ENCODE measurements at regions not wholly inside any gene's neighbourhood (a gene's known extent, or its start where the extent isn't known, plus 50 kb on each side); places are given as distances from the start of the nearest gene placed in this dataset.

DNA sequence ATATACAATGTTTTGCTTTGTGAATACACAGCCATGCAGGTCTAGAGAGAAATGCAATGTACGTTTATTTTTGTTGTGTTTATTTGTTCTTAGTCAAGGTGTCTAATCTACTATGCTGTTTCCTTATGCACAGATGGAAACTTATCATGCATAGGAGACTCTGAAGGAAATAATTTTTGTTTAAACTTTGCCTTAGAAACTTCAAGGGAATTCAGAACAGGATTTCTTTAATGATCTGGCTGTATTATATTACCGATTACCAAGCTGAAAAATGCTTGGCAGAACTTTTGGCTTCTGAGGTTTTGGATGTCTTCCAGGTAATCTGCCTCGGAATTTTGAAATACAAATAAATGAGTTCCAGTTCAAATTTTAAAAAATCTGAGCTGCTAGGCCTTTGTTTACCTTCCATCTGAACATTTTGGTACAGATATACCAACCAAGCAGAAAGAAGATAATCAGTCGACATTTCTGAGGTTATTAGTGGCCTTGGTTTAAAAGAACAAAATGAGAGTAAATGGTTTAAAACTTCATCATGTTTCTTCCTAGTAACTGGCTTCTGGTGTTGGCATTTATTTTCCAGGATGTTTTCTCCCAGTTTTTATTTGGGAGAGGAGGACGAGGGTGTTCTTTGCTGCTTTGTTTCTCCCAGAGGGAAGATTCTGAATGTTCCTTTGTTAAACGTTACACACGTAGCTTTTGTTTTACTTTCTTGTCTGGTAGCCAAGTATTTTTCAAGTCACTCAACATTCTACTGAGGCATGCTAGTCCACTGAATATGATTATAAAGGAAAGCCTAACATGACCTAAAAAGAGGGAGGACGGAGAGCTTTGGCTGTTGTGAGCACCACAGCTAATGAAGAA lies 421.8 kb upstream of the TBL1XR1 start:
- no peak overlapping the region for H3K23ac ChIP-seq (ENCODE audit: insufficient read length)
- no peak overlapping the region for H2BK120ac ChIP-seq (replicated peaks; ENCODE audit: low read depth, low read length)
- H2BK15ac ChIP-seq (ENCODE audit: low read length): no peak overlapping the region
- no peak overlapping the region for H3K4me3 ChIP-seq (ENCODE audit: extremely low read depth in 1 of 4, insufficient read depth in 2 of 4, low read depth in 3 of 4, low read length in 4 of 4)
- H3K4me2 ChIP-seq (ENCODE audit: insufficient read depth in 1 of 2, low read depth in 2 of 2, low read length in 2 of 2): no peak overlapping the region
- H4K8ac ChIP-seq (ENCODE audit: extremely low read depth, insufficient read depth, low read length): no peak overlapping the region
- 80% methylated on average over 8 of the region's 8 CpGs; no CpG with 5 or more reads in 1 of the 2 experiments for WGBS, 2 experiments (ENCODE audit: extremely low coverage in 1 of 2, insufficient coverage in 1 of 2, insufficient read length in 1 of 2, insufficient replicate concordance in 2 of 2, low coverage in 1 of 2, low lambda C conversion rate in 2 of 2, missing lambda C conversion rate in 1 of 2)
- no peak overlapping the region for H3K18ac ChIP-seq (ENCODE audit: extremely low read depth, low read length)
- H4K91ac ChIP-seq (replicated peaks; ENCODE audit: insufficient read length, low read length): no peak overlapping the region
- no peaks in the 10 kb centered on the region for H4K20me1 ChIP-seq (replicated peaks in 1 of 2; ENCODE audit: control insufficient read depth in 1 of 2, insufficient read depth in 2 of 2, low read length in 2 of 2)
- H3K27me3 ChIP-seq (replicated peaks in 1 of 4; ENCODE audit: control insufficient read depth in 3 of 4, extremely low read depth in 1 of 4, insufficient read depth in 3 of 4, low read length in 3 of 4): no peaks in the 10 kb centered on the region
- DNase-seq (ENCODE audit: low read depth in 1 of 2, low spot score in 2 of 2) (no peak), FAIRE-seq (no peak)
- H3K79me1 ChIP-seq (ENCODE audit: low read depth, low read length): no peaks in the 10 kb centered on the region
- H3K4me1 ChIP-seq (replicated peaks in 1 of 4; ENCODE audit: control insufficient read depth in 3 of 4, insufficient read depth in 4 of 4, low read length in 3 of 4): no peaks in the 10 kb centered on the region
- no peak overlapping the region for H3K56ac ChIP-seq (replicated peaks; ENCODE audit: insufficient read length, low read depth, low read length)
- no peak overlapping the region for H2BK12ac ChIP-seq (ENCODE audit: low read depth, low read length)
- no peak overlapping the region for H3K4ac ChIP-seq (replicated peaks; ENCODE audit: insufficient read length, low read depth, low read length)
- H3K14ac ChIP-seq (ENCODE audit: insufficient read length): no peak overlapping the region
- no peak overlapping the region for H2AK5ac ChIP-seq (ENCODE audit: low read depth, low read length)
- no peaks in the 10 kb centered on the region for H3K79me2 ChIP-seq (ENCODE audit: control insufficient read depth in 1 of 2, insufficient read depth in 2 of 2, low read length in 2 of 2)
- no peaks in the 10 kb centered on the region for H3K36me3 ChIP-seq (ENCODE audit: control insufficient read depth in 2 of 4, insufficient read depth in 4 of 4, low read length in 3 of 4)
- H3K23me2 ChIP-seq (ENCODE audit: low read depth, low read length): no peaks in the 10 kb centered on the region
- no peak overlapping the region for H3K9ac ChIP-seq (replicated peaks in 1 of 4; ENCODE audit: extremely low read depth in 1 of 4, low read depth in 3 of 4, low read length in 3 of 4)
- ChIA-PET CTCF (ENCODE audit: partially characterized antibody) (no interaction called here), POLR2A (ENCODE audit: partially characterized antibody) (no interaction called here)
- no peaks in the 10 kb centered on the region for H3K9me3 ChIP-seq (ENCODE audit: insufficient read depth in 2 of 2, low read depth in 1 of 2, low read length in 1 of 2)
- H2BK20ac ChIP-seq (ENCODE audit: low read length): no peak overlapping the region
- H4K5ac ChIP-seq (ENCODE audit: insufficient read length, low read depth, low read length): no peak overlapping the region
- no peak overlapping the region for H2BK5ac ChIP-seq (ENCODE audit: low read depth, low read length)
- peak overlapping the region; percentile 58; the same call in 1 of the 2 replicates for H2AFZ ChIP-seq (ENCODE audit: low read length)
- no peak overlapping the region for H3K27ac ChIP-seq (ENCODE audit: low read depth, low read length)
- TF ChIP-seq BACH1 (IDR thresholded peaks at IDR 0.05; ENCODE audit: low read length) (no peak), SRF (IDR thresholded peaks at IDR 0.05; ENCODE audit: low read depth, low read length) (no peak), EGR1 (IDR thresholded peaks at IDR 0.05; ENCODE audit: borderline replicate concordance, low read depth, low read length) (no peak), RAD21 (IDR thresholded peaks at IDR 0.05 in 1 of 2, conservative IDR thresholded peaks at IDR 0.05 in 1 of 2; ENCODE audit: low read depth in 2 of 2, low read length in 2 of 2) (no peak), CBX5 (IDR thresholded peaks at IDR 0.05; ENCODE audit: low read depth, low read length) (no peak), RXRA (IDR thresholded peaks at IDR 0.05; ENCODE audit: insufficient read depth, low read depth, low read length) (no peak)
